Activated CD8-positive, alpha-beta T cell treated with anti-CD3 and anti-CD28 coated beads for 36 hours (primary cell): ENCODE measurements at regions not wholly inside any gene's neighbourhood (a gene's known extent, or its start where the extent isn't known, plus 50 kb on each side); places are given as distances from the start of the nearest gene placed in this dataset.

Experiments
- ATAC-seq: fragments of 200-7000 bp; cut with Tn5 transposase; one replicate; pipeline ENCODE4 v1.10.0; 2021; ENCODE audit warnings: mild to moderate bottlenecking, moderate library complexity
- CTCF ChIA-PET: fragments of 350-600 bp; sonication (Branson Sonifier 250); formaldehyde crosslinking; loops from one replicate; lab custom pipeline; 2021; ENCODE audit warnings: antibody characterized with exemption; lab: Charles Lee
- POLR2A ChIA-PET: fragments of 350-600 bp; sonication (Branson Sonifier 250); formaldehyde crosslinking; loops from one replicate; lab custom pipeline; 2021; ENCODE audit warnings: antibody characterized with exemption; lab: Charles Lee
- DNase-seq: peaks from one replicate; pipeline ENCODE4 v3.0.0-alpha.2; 2020
- H3K27ac Mint-ChIP-seq: one replicate; pipeline ENCODE4 v1.8.0; 2021; ENCODE audit warnings: mild to moderate bottlenecking, mixed read lengths
- H3K27me3 Mint-ChIP-seq: one replicate; pipeline ENCODE4 v1.8.0; 2021; ENCODE audit warnings: mixed read lengths
- H3K36me3 Mint-ChIP-seq: one replicate; pipeline ENCODE4 v1.8.0; 2021; ENCODE audit warnings: low read depth, mixed read lengths
- H3K4me1 Mint-ChIP-seq: one replicate; pipeline ENCODE4 v1.8.0; 2021; ENCODE audit warnings: low read depth, mixed read lengths
- H3K4me3 Mint-ChIP-seq: one replicate; pipeline ENCODE4 v1.8.0; 2021; ENCODE audit warnings: mild to moderate bottlenecking, moderate library complexity, mixed read lengths
- H3K9me3 Mint-ChIP-seq: one replicate; pipeline ENCODE4 v1.8.0; 2021; ENCODE audit warnings: mixed read lengths
- CTCF ChIP-seq: fragments of 200-600 bp; IDR thresholded peaks from one replicate; pipeline ENCODE4 v1.8.0; 2022; ENCODE audit warnings: antibody characterized with exemption, mild to moderate bottlenecking
- intact Hi-C: fragments of 100-400 bp; cut with micrococcal nuclease; formaldehyde crosslinking; loops from one replicate; pipeline ENCODE4 v1.10.0; 2022

GRCh38 chr12:41983856-41984255 is 160.8 kb downstream of the GXYLT1 start:
- peaks cover 5% of the 10 kb centered on the region for H3K27me3 Mint-ChIP-seq
- no peak for ATAC-seq
- no peaks in the 10 kb centered on the region for H3K4me1 Mint-ChIP-seq
- no peaks in the 10 kb centered on the region for H3K9me3 Mint-ChIP-seq
- TF ChIP-seq CTCF: no peak
- DNase-seq: no peak
- H3K4me3 Mint-ChIP-seq: no peak overlapping the region
- no peak overlapping the region for H3K27ac Mint-ChIP-seq
- intact Hi-C loops: no loop called here
- H3K36me3 Mint-ChIP-seq: no peaks in the 10 kb centered on the region
- CTCF ChIA-PET: no interaction called here
- POLR2A ChIA-PET: no interaction called here

GRCh38 chr12:41983394-41983793 is 161.3 kb downstream of the GXYLT1 start:
- H3K4me1 Mint-ChIP-seq: no peaks in the 10 kb centered on the region
- POLR2A ChIA-PET: no interaction called here
- peaks cover 5% of the 10 kb centered on the region for H3K27me3 Mint-ChIP-seq
- DNase-seq (no peak), ATAC-seq (no peak)
- no peak overlapping the region for H3K27ac Mint-ChIP-seq
- intact Hi-C loops: no loop called here
- H3K4me3 Mint-ChIP-seq: no peak overlapping the region
- H3K9me3 Mint-ChIP-seq: no peaks in the 10 kb centered on the region
- no peaks in the 10 kb centered on the region for H3K36me3 Mint-ChIP-seq
- no peak for TF ChIP-seq CTCF
- CTCF ChIA-PET: no interaction called here

GRCh38 chr12:41981758-41982157 is 162.9 kb downstream of the GXYLT1 start:
- ATAC-seq (no peak), DNase-seq (no peak)
- ChIA-PET POLR2A (no interaction called here), CTCF (no interaction called here)
- no peak overlapping the region for H3K27ac Mint-ChIP-seq
- no peaks in the 10 kb centered on the region for H3K4me1 Mint-ChIP-seq
- no peak for TF ChIP-seq CTCF
- no peaks in the 10 kb centered on the region for H3K9me3 Mint-ChIP-seq
- no peak overlapping the region for H3K4me3 Mint-ChIP-seq
- no peaks in the 10 kb centered on the region for H3K36me3 Mint-ChIP-seq
- intact Hi-C loops: no loop called here
- H3K27me3 Mint-ChIP-seq: peaks cover 5% of the 10 kb centered on the region

- Mint-ChIP-seq H3K27ac (no peak overlapping the region), H3K9me3 (no peaks in the 10 kb centered on the region), H3K27me3 (peaks cover 5% of the 10 kb centered on the region), H3K4me1 (no peaks in the 10 kb centered on the region), H3K36me3 (no peaks in the 10 kb centered on the region), H3K4me3 (no peak overlapping the region)
- intact Hi-C loops: no loop called here
- TF ChIP-seq CTCF: no peak
- DNase-seq: no peak
- ATAC-seq: no peak
- POLR2A ChIA-PET: no interaction called here
- CTCF ChIA-PET: no interaction called here
Observed at GRCh38 chr12:41981013-41981412, 163.7 kb downstream of the GXYLT1 start.

- ChIA-PET POLR2A (no interaction called here), CTCF (no interaction called here)
- DNase-seq (no peak), ATAC-seq (no peak)
- H3K4me1 Mint-ChIP-seq: no peaks in the 10 kb centered on the region
- intact Hi-C loops: no loop called here
- H3K27ac Mint-ChIP-seq: no peak overlapping the region
- H3K4me3 Mint-ChIP-seq: no peak overlapping the region
- no peak for TF ChIP-seq CTCF
- H3K36me3 Mint-ChIP-seq: no peaks in the 10 kb centered on the region
- H3K27me3 Mint-ChIP-seq: peaks cover 5% of the 10 kb centered on the region
- H3K9me3 Mint-ChIP-seq: no peaks in the 10 kb centered on the region
Observed at GRCh38 chr12:41980390-41980789, 164.3 kb downstream of the GXYLT1 start.
